Ectodermal cell (in vitro differentiated cells): ENCODE measurements at regions not wholly inside any gene's neighbourhood (a gene's known extent, or its start where the extent isn't known, plus 50 kb on each side); places are given as distances from the start of the nearest gene placed in this dataset.

Experiments
- H3K27ac ChIP-seq: 2 replicates; pipeline ENCODE4 v1.7.0; 2013; ENCODE audit warnings: mild to moderate bottlenecking, low read depth, low read length; ENCODE audit not compliant: insufficient read depth, poor library complexity, severe bottlenecking
- H3K27me3 ChIP-seq: 2 replicates; pipeline ENCODE4 v1.7.0; 2013; ENCODE audit warnings: mild to moderate bottlenecking, low read length; ENCODE audit not compliant: insufficient read depth, control insufficient read depth, poor library complexity, severe bottlenecking
- H3K36me3 ChIP-seq: one replicate; pipeline ENCODE4 v1.7.0; 2013; ENCODE audit warnings: low read length; ENCODE audit not compliant: control insufficient read depth, insufficient read depth
- H3K4me1 ChIP-seq: one replicate; pipeline ENCODE4 v1.7.0; 2013; ENCODE audit warnings: low read length; ENCODE audit not compliant: control insufficient read depth, insufficient read depth
- H3K4me3 ChIP-seq: 2 replicates; pipeline ENCODE4 v1.7.0; 2013; ENCODE audit warnings: low read depth, low read length, control low read depth; ENCODE audit not compliant: insufficient read depth
- H3K9me3 ChIP-seq: 2 replicates; pipeline ENCODE4 v1.7.0; 2013; ENCODE audit warnings: mild to moderate bottlenecking, low read length, moderate library complexity; ENCODE audit not compliant: control insufficient read depth
- WGBS, 2 experiments: methylation state at CpG; one replicate each; pipeline ENCODE4 v1.1.7; 2013; ENCODE audit warnings: missing lambda C conversion rate in 2 of 2; 5-methylcytosine and 5-hydroxymethylcytosine counted together

- H3K4me1 ChIP-seq, result peaks cover 35% of the 10 kb centered on the region
- peak overlapping the region; percentile 92 for H3K27ac ChIP-seq
- no peaks in the 10 kb centered on the region for H3K27me3 ChIP-seq
- H3K9me3 ChIP-seq, result no peaks in the 10 kb centered on the region
- H3K36me3 ChIP-seq, result no peaks in the 10 kb centered on the region
- WGBS, 2 experiments, result 53 to 63% methylated on average over 3 of the region's 3 CpGs
- no peak overlapping the region for H3K4me3 ChIP-seq
Observed at GRCh38 chr13:40341501-40341900, 324.9 kb downstream of the FOXO1 start.

GRCh38 chr13:40342461-40342860 lies 324.0 kb downstream of the FOXO1 start:
- no peaks in the 10 kb centered on the region for H3K27me3 ChIP-seq
- no peaks in the 10 kb centered on the region for H3K9me3 ChIP-seq
- no peak overlapping the region for H3K4me3 ChIP-seq
- H3K27ac ChIP-seq, result no peak overlapping the region
- 93 to 94% methylated on average over 7 of the region's 7 CpGs for WGBS, 2 experiments
- peaks cover 35% of the 10 kb centered on the region for H3K4me1 ChIP-seq
- H3K36me3 ChIP-seq, result no peaks in the 10 kb centered on the region

GRCh38 chr13:40342901-40343300 lies 323.5 kb downstream of the FOXO1 start:
- Histone ChIP-seq H3K27ac (no peak overlapping the region), H3K4me3 (no peak overlapping the region), H3K27me3 (no peaks in the 10 kb centered on the region), H3K9me3 (no peaks in the 10 kb centered on the region), H3K36me3 (no peaks in the 10 kb centered on the region), H3K4me1 (peaks cover 35% of the 10 kb centered on the region)
- 92 to 94% methylated on average over 3 of the region's 3 CpGs for WGBS, 2 experiments

GRCh38 chr13:40343550-40344269 lies 322.7 kb downstream of the FOXO1 start:
- WGBS, 2 experiments, result 86 to 95% methylated on average over 2 to 3 of the region's 3 CpGs
- no peaks in the 10 kb centered on the region for H3K27me3 ChIP-seq

GRCh38 chr13:40344270-40345148 lies 321.9 kb downstream of the FOXO1 start:
- Histone ChIP-seq H3K4me1 (peaks cover 35% of the 10 kb centered on the region), H3K27ac (no peak overlapping the region), H3K27me3 (no peaks in the 10 kb centered on the region), H3K4me3 (no peak overlapping the region), H3K9me3 (no peaks in the 10 kb centered on the region), H3K36me3 (no peaks in the 10 kb centered on the region)
- WGBS, 2 experiments, result 80% methylated on average over 11 of the region's 11 CpGs

More at GRCh38 chr13:40343550-40344269, 322.7 kb downstream of the FOXO1 start:
- no peaks in the 10 kb centered on the region for H3K9me3 ChIP-seq
- H3K27ac ChIP-seq, result no peak overlapping the region
- H3K36me3 ChIP-seq, result no peaks in the 10 kb centered on the region
- H3K4me3 ChIP-seq, result no peak overlapping the region
- H3K4me1 ChIP-seq, result peaks cover 35% of the 10 kb centered on the region

- Histone ChIP-seq H3K27ac (no peak overlapping the region), H3K4me3 (no peak overlapping the region), H3K36me3 (no peaks in the 10 kb centered on the region), H3K4me1 (peaks cover 35% of the 10 kb centered on the region), H3K9me3 (no peaks in the 10 kb centered on the region), H3K27me3 (no peaks in the 10 kb centered on the region)
- 91 to 94% methylated on average over 2 of the region's 2 CpGs for WGBS, 2 experiments
Observed at GRCh38 chr13:40345149-40345514, 321.3 kb downstream of the FOXO1 start.

- no peaks in the 10 kb centered on the region for H3K36me3 ChIP-seq
- H3K4me3 ChIP-seq, result no peak overlapping the region
- peaks cover 34% of the 10 kb centered on the region for H3K4me1 ChIP-seq
- H3K9me3 ChIP-seq, result no peaks in the 10 kb centered on the region
- WGBS, 2 experiments, result 53 to 54% methylated on average over 12 of the region's 12 CpGs
- no peaks in the 10 kb centered on the region for H3K27me3 ChIP-seq
- no peak overlapping the region for H3K27ac ChIP-seq
Observed at GRCh38 chr13:40345654-40346372, 320.6 kb downstream of the FOXO1 start.

GRCh38 chr13:40346592-40346991 lies 319.8 kb downstream of the FOXO1 start:
- Histone ChIP-seq H3K36me3 (no peaks in the 10 kb centered on the region), H3K4me1 (peaks cover 27% of the 10 kb centered on the region), H3K27ac (no peak overlapping the region), H3K27me3 (no peaks in the 10 kb centered on the region), H3K9me3 (no peaks in the 10 kb centered on the region), H3K4me3 (no peak overlapping the region)
- WGBS, 2 experiments, result 93 to 96% methylated on average over 2 of the region's 2 CpGs

GRCh38 chr13:40348096-40348679 lies 318.3 kb downstream of the FOXO1 start:
- Histone ChIP-seq H3K27ac (no peak overlapping the region), H3K9me3 (no peaks in the 10 kb centered on the region), H3K4me1 (peaks cover 22% of the 10 kb centered on the region), H3K27me3 (no peaks in the 10 kb centered on the region), H3K4me3 (no peak overlapping the region), H3K36me3 (no peaks in the 10 kb centered on the region)
- 60 to 61% methylated on average over 7 of the region's 7 CpGs for WGBS, 2 experiments
